ENCODE measurements at regions not wholly inside any gene's neighbourhood (a gene's known extent, or its start where the extent isn't known, plus 50 kb on each side); places are given as distances from the start of the nearest gene placed in this dataset.

GRCh38 chr5:104731331-104731730 lies 1168.7 kb upstream of the NUDT12 start:
- TF ChIP-seq CTCF (IDR thresholded peaks at IDR 0.05; ENCODE audit: low read depth, low read length) = no peak
- no peak for DNase-seq (ENCODE audit: low read depth in 1 of 2, low spot score in 1 of 2)
- H3K36me3 ChIP-seq = no peaks in the 10 kb centered on the region
- no peak overlapping the region for H3K4me3 ChIP-seq
- no peaks in the 10 kb centered on the region for H3K4me1 ChIP-seq (ENCODE audit: low read depth)
- no peak overlapping the region for H3K27ac ChIP-seq
- no peaks in the 10 kb centered on the region for H3K9me3 ChIP-seq (ENCODE audit: low read depth)
- no peaks in the 10 kb centered on the region for H3K27me3 ChIP-seq

- DNase-seq (ENCODE audit: low read depth in 1 of 2, low spot score in 1 of 2) = no peak
- Histone ChIP-seq H3K27ac (no peak overlapping the region), H3K4me3 (no peak overlapping the region), H3K4me1 (ENCODE audit: low read depth) (no peaks in the 10 kb centered on the region), H3K9me3 (ENCODE audit: low read depth) (no peaks in the 10 kb centered on the region), H3K36me3 (no peaks in the 10 kb centered on the region), H3K27me3 (no peaks in the 10 kb centered on the region)
- TF ChIP-seq CTCF (IDR thresholded peaks at IDR 0.05; ENCODE audit: low read depth, low read length) = no peak
Observed at GRCh38 chr5:104708027-104708426, 1145.4 kb upstream of the NUDT12 start.

- Histone ChIP-seq H3K27me3 (no peaks in the 10 kb centered on the region), H3K9me3 (ENCODE audit: low read depth) (no peaks in the 10 kb centered on the region), H3K27ac (no peak overlapping the region), H3K4me1 (ENCODE audit: low read depth) (no peaks in the 10 kb centered on the region), H3K4me3 (no peak overlapping the region), H3K36me3 (no peaks in the 10 kb centered on the region)
- TF ChIP-seq CTCF (IDR thresholded peaks at IDR 0.05; ENCODE audit: low read depth, low read length) = no peak
- no peak for DNase-seq (ENCODE audit: low read depth in 1 of 2, low spot score in 1 of 2)
Observed at GRCh38 chr5:104706600-104706999, 1144.0 kb upstream of the NUDT12 start.

- no peak for DNase-seq (ENCODE audit: low read depth in 1 of 2, low spot score in 1 of 2)
- Histone ChIP-seq H3K9me3 (ENCODE audit: low read depth) (no peaks in the 10 kb centered on the region), H3K4me1 (ENCODE audit: low read depth) (no peaks in the 10 kb centered on the region), H3K27me3 (no peaks in the 10 kb centered on the region), H3K36me3 (no peaks in the 10 kb centered on the region), H3K27ac (no peak overlapping the region), H3K4me3 (no peak overlapping the region)
- no peak for TF ChIP-seq CTCF (IDR thresholded peaks at IDR 0.05; ENCODE audit: low read depth, low read length)
Observed at GRCh38 chr5:104702212-104702611, 1139.6 kb upstream of the NUDT12 start.

GRCh38 chr5:104699438-104699837 lies 1136.8 kb upstream of the NUDT12 start:
- H3K36me3 ChIP-seq = no peaks in the 10 kb centered on the region
- no peak for DNase-seq (ENCODE audit: low read depth in 1 of 2, low spot score in 1 of 2)

More at GRCh38 chr5:104699438-104699837, 1136.8 kb upstream of the NUDT12 start:
- H3K4me1 ChIP-seq (ENCODE audit: low read depth) = no peaks in the 10 kb centered on the region
- no peak overlapping the region for H3K4me3 ChIP-seq
- H3K9me3 ChIP-seq (ENCODE audit: low read depth) = no peaks in the 10 kb centered on the region
- TF ChIP-seq CTCF (IDR thresholded peaks at IDR 0.05; ENCODE audit: low read depth, low read length) = no peak
- H3K27me3 ChIP-seq = no peaks in the 10 kb centered on the region
- no peak overlapping the region for H3K27ac ChIP-seq
